ENCODE measurements at regions not wholly inside any gene's neighbourhood (a gene's known extent, or its start where the extent isn't known, plus 50 kb on each side); places are given as distances from the start of the nearest gene placed in this dataset.
"Not testable (repeated sequence)": the region's sequence is repeated elsewhere in the genome, so short reads cannot be mapped to it uniquely, and the experiment has no call there.

DNA sequence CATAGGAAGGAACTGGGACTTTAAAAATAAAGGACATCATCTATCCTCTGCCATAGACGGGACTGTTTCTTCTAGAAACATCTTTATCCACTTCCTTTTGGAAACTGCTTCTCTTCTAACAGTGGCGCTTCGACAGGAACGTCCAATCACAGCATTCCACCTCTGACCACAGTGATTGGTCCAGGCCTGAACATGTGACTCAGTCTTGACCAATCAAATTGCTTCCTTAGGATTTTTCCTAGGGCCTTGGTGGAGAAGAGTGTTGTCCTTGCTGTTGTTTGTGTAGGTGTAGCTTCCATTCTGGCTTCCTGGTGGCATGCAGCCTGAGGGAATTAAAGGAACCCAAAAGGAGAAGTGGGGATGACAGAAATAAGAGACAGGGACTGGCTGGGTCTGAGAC is 182.4 kb upstream of the TBX3 start:
- no peak for DNase-seq

DNA sequence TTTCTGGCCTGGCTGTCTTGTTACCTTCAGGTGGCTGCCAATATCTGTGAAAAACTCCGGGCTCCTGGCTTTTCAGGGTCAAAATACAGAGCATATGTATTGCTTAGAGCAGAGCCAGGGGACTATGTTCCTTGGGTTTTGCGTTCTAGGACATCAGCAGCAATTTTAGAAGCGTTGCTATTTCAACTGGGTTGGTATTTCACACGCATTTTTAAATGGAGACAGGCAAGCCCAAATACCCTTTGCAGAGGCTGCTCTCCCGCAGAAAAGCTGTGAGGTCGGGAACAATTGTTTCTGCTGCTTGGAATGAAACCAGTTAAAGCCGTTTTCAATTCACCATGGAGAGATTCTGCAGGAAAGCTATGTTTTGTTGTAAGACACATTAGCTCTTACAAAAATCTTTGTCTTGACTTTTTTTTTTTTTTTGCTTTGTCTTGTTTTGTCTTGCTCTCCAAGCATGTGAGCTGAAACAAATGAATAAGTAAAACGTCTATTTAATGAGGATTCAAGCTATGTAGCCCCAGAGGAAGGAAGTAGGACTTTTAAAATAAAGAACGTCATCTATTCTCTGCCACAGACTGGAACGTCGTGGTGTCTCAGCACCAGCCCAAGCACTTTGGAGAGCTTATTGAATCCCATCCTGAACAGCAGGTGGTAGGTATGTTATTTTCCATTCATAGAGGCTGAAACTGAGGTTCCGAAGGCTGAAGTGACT is 181.0 kb upstream of the TBX3 start:
- no peak for DNase-seq

GRCh38 chr12:114863911-114864310 is 179.9 kb upstream of the TBX3 start:
- no peak for DNase-seq

DNA sequence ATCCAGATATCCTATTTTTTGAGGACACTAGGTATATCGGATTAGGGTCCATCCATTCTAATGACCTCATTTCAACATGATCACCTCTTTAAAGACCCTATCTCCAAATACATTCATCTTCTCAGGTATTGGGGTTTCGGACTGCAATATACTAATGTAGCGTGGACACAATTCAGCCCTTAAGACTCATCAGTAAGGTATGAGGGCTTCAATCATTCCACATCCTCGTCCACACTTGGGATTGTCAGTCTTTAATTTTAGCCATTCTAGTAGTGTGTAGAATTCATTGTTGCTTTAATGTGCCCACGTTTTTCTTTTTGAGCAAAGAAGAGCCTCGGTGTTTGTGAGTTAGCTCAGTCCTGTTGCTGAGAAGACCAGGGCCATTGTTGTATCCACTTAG is 177.0 kb upstream of the TBX3 start:
- DNase-seq = no peak

GRCh38 chr12:114858388-114859146 is 174.6 kb upstream of the TBX3 start:
- no peak for DNase-seq

DNA sequence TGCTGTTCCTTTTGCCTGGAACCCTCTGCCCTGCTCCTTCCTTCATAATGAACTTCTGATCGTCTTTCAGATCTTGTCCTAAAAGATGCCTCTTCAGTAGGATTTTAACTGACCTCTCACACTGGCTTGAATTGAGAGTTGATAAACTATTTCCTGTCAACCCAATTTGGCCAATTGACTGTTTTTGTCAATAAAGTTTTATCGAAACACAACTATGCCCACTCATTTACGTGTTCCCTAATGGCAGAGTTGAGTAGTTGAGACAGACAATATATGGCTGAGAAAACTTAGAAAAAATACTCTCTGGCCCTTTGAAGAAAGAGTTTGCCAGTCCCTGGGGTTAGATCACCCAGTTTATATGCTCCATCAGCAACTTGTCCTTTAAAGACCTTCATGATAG is 171.7 kb upstream of the TBX3 start:
- no peak for DNase-seq

GRCh38 chr12:114852976-114853529 is 169.1 kb upstream of the TBX3 start:
- no peak for DNase-seq

DNA sequence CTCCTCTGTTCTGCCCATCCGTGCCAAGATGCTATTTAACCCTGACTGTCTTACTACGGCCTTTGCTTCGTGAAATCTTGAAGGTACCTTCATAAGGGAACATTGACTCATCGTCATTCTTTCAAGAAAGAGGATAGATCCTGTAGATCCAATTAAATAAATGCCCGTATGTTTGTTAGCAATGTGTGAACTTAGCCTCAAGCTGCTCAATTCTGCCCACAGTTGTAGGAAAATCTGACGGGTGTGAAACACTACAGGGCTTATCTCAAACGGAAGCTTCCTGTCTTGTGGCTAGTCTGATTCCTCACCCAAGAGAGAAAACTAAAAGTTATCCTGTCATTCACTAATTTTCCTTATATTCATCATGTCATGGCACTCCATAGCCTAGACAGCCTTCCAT is 168.0 kb upstream of the TBX3 start:
- DNase-seq = no peak

DNA sequence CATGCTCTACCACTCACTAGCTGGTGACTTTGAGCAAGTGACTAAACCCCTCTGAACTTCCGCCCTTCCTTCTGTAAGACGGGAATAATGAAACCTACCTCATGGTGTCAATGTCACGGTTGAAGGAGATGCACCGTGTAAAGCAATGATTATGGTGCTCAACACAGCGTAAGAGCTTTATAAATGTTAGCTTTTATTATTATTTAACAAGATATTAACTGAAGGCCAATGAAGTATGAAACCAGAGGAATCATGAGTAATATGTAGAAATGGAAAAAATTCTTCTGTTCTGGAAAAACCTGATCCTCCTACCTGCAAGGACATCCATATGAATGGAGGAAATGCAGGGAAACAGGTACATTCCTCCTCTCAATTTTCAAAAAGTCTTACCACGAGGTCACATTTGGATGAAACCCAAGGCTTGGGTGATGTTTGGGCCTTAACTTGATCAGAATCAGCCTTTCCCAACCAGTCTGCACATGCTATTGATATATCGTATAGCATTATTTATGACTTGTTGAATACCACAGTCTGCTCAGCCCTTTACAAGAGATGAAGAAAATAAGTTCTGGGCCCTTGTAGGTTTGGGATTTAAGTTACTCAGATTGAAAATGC is 166.8 kb upstream of the TBX3 start:
- no peak for DNase-seq

DNA sequence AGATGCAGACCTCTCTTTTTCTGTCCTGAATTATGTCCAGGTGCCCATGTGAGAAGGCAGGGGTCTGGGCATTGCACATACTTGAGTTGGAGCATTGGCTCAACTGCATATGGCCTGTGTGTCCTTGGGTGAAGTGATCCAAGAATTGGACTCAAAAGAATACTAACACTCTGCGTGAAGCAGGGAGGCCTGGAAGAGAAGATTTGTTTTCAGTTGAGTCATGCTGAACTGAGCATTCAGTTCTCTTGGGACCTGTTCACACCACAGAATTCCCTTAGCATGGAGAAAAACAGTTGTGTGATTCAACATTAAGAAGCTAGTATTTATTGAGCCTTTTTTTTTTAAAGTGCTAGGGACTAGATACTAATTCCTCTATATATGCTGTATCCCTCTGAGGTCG is 164.7 kb upstream of the TBX3 start:
- DNase-seq = no peak

GRCh38 chr12:114847441-114848035 is 163.6 kb upstream of the TBX3 start:
- DNase-seq = no peak

GRCh38 chr12:114846771-114847170 is 162.8 kb upstream of the TBX3 start:
- DNase-seq = no peak

GRCh38 chr12:114841557-114842251 is 157.7 kb upstream of the TBX3 start:
- no peak for DNase-seq

DNA sequence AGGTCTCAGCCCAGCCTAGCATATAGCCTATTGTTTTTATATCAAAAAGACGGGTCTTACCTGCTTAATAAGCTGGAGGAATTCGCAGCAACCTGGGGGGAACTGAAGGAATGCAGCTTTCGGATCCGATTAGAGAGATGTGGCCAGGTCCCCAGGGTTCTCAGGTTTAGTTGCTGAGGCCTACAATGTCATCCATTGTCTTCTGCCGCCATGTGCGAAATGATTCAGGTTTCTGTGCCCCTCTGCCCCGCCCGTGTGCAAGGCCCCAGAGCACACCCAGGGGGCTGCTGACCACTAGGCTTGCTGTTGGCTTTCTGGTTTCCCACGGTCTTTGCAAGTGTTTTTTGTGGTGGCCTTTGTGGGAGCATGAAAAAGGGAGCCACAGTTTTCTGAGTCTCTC is 154.5 kb upstream of the TBX3 start:
- no peak for DNase-seq

DNA sequence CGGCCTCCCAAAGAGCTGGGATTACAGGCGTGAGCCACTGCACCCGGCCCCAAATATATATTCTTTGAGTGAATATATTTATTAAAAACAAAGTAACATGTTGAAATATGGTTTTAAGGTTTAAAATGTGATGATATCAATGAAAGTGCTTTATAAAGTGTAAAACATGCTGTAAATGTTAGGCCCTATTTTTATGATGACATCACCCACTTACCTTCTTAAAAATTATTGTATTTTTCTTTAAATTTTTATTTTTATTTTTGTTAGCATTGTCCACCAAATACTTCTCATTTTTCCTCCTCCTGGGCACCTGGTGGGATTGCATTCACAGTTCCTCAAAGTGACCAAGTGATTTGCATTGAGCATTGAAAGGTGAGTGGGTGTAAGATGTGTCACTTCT is 152.6 kb upstream of the TBX3 start:
- DNase-seq = no peak

DNA sequence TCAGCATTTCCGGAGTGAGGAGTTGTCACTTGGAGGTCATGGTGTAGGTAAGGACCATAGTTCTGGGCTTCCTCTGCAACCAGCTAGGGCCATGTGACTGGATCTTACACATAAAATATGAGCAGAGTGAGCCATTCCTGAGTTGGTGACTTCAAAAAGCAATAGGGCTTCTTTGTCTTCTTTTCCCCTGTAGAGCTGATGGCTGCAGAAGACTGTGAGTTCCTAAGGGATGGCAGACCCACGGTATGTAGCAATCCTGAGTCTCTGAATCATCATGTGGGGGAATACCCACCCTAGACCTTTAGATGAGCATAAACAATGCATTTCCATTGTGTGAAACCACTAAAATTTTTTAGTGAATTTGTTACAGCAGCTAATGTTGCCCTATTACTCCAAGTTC is 151.1 kb upstream of the TBX3 start:
- DNase-seq = no peak

- DNase-seq = no peak
These were observed 150.6 kb upstream of the TBX3 start for GRCh38 chr12:114834621-114835020.

DNA sequence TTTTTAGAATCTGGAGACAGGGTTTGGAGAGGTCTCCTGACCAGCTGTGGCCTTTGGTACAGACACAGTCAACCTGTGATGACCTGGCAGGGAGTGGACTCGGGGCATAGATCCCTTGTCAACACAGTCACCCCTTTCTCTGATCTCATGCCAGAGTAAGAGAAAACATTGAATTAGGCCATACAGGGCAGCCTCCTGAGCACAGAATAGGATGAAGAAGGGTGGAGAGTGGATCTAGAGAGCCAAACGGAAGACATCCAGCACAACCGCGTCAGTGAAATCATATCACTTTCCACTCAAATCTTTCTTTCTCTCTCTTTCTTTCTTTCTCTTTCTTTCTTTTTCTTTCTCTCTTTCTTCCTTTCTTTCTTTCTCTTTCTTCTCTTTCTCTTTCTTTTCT is 145.9 kb upstream of the TBX3 start:
- DNase-seq = no peak

DNA sequence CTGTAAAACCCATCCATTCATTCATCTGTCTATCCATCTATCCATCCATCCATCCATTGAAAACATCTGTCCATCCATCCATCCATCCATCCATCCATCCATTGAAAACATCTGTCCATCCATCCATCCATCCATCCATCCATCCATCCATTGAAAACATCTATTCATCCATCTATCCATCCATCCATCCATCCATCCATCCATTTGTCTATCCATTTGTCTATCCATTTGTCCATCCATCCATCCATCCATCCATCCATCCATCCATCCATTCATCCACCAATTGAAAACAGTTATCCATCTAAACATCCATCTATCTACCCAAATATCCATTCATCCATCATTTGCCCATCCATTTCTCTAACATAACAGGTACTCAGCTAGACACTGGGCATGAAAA is 145.3 kb upstream of the TBX3 start:
- DNase-seq = not testable (repeated sequence)

DNA sequence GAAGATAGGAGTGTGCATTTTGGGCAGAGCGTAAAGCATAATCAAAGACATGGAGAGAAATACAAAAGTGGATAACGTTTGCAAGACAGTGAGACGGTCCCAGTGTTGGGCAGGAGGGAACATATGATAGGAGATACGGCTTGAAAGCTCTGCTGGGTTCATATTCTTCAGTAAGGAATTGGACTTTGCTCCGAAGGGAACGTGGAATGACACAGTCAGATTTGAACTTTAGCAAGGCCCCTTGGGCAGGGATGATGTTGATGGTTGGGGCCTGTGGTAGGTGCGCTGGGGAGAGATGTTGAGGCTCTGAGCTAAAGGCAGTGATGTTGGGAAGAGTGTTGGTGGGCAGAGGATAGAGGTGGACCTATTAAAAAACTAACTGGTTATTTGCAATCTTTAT is 143.5 kb upstream of the TBX3 start:
- DNase-seq = no peak

DNA sequence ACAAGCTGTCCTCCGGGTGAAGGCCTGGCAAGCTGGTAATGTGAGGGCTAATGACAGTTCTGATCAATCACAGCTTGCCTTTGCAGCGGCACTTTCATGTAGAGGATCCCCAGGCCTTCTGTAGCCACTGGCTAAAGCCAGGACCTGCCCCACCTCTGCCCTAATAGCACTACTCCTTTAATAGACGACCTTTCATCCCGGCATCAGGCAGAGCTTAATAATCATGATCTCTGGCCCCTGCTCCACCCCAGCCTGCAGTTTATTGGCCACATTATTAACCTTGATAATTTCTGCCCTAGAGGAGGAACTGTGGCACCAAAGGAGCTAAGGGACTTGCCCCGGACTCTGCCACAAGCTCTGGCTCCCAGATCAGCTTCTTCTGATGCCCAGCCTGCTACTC is 142.3 kb upstream of the TBX3 start:
- DNase-seq = no peak

- no peak for DNase-seq
These were observed 139.7 kb upstream of the TBX3 start for GRCh38 chr12:114823724-114824123.

- DNase-seq = no peak
These were observed 137.6 kb upstream of the TBX3 start for GRCh38 chr12:114821570-114821969.

All from kidney glomerular epithelial cell (primary cell).